PC-9 (cell line): ENCODE measurements at regions not wholly inside any gene's neighbourhood (a gene's known extent, or its start where the extent isn't known, plus 50 kb on each side); places are given as distances from the start of the nearest gene placed in this dataset.

Source experiments
- BruUV-seq: library from RNA; stranded (reverse); fragments of 400-500 nt; replicated peaks from 2 replicates; lab custom pipeline; 2021; lab: Mats Ljungman, UMichigan
- CTCF ChIA-PET: fragments of 300-600 bp; sonication (Branson Sonifier 250); formaldehyde crosslinking; loops from one replicate; lab custom pipeline; 2022; ENCODE audit warnings: antibody characterized with exemption; lab: Charles Lee
- POLR2A ChIA-PET: fragments of 300-600 bp; sonication (Branson Sonifier 250); formaldehyde crosslinking; loops from one replicate; lab custom pipeline; 2022; ENCODE audit warnings: antibody characterized with exemption; ENCODE audit not compliant: unreplicated experiment; lab: Charles Lee
- DNase-seq, 2 experiments: peaks; one replicate each; pipeline versions ENCODE4 v3.0.0 to v3.0.0-alpha.2; 2015 to 2022; ENCODE audit warnings: mixed read lengths in 1 of 2
- H2AFZ ChIP-seq: fragments of 200-600 bp; sonication (generic); 2 replicates; pipeline ENCODE4 v1.8.1; 2017; ENCODE audit warnings: antibody characterized with exemption
- H3F3A ChIP-seq: fragments of 200-600 bp; sonication (generic); 2 replicates; pipeline ENCODE4 v1.8.1; 2017; ENCODE audit warnings: antibody characterized with exemption, mild to moderate bottlenecking, low read depth; ENCODE audit not compliant: insufficient read depth
- H3K27ac ChIP-seq: fragments of 200-600 bp; sonication (generic); 2 replicates; pipeline ENCODE4 v1.6.1; 2016; ENCODE audit warnings: mixed run types
- H3K27me3 ChIP-seq: fragments of 200-600 bp; sonication (generic); 2 replicates; pipeline ENCODE4 v1.6.1; 2016; ENCODE audit warnings: low read depth, mixed run types; ENCODE audit not compliant: insufficient read depth
- H3K36me3 ChIP-seq: fragments of 200-600 bp; sonication (generic); 2 replicates; pipeline ENCODE4 v1.6.1; 2016; ENCODE audit warnings: low read depth, mixed run types
- H3K4me1 ChIP-seq: fragments of 200-600 bp; sonication (generic); replicated peaks from 2 replicates; pipeline ENCODE4 v1.6.1; 2016; ENCODE audit warnings: mixed run types; ENCODE audit not compliant: insufficient read depth
- H3K4me2 ChIP-seq: fragments of 200-600 bp; sonication (generic); 2 replicates; pipeline ENCODE4 v1.6.1; 2017; ENCODE audit warnings: mixed run types
- H3K4me3 ChIP-seq: fragments of 200-600 bp; sonication (generic); 2 replicates; pipeline ENCODE4 v1.6.1; 2016; ENCODE audit warnings: mixed run types
- H3K79me2 ChIP-seq: fragments of 200-600 bp; sonication (generic); 2 replicates; pipeline ENCODE4 v1.6.1; 2017; ENCODE audit warnings: low read depth, mixed run types
- H3K9me2 ChIP-seq: fragments of 200-600 bp; sonication (generic); 2 replicates; pipeline ENCODE4 v1.8.1; 2017; ENCODE audit warnings: mild to moderate bottlenecking; ENCODE audit not compliant: insufficient read depth
- H3K9me3 ChIP-seq: fragments of 200-600 bp; sonication (generic); 2 replicates; pipeline ENCODE4 v1.8.1; 2016; ENCODE audit warnings: low read depth; ENCODE audit not compliant: insufficient read depth
- H4K20me1 ChIP-seq: fragments of 200-600 bp; sonication (generic); 2 replicates; pipeline ENCODE4 v1.8.1; 2017; ENCODE audit not compliant: insufficient read depth
- EZH2 ChIP-seq: fragments of 200-600 bp; sonication (generic); IDR thresholded peaks from 2 replicates; pipeline ENCODE4 v1.8.0; 2017; ENCODE audit warnings: antibody characterized with exemption, low read depth
- intact Hi-C: fragments of 100-400 bp; cut with micrococcal nuclease; formaldehyde crosslinking; loops from one replicate; pipeline ENCODE4 v1.10.0; 2022; ENCODE audit not compliant: unreplicated experiment
- TF ChIP-seq, protein P1 (sequence below): fragments of 200-600 bp; sonication (generic); conservative IDR thresholded peaks from 2 replicates; pipeline ENCODE4 v1.6.1; 2017; ENCODE audit warnings: mixed run types, antibody characterized with exemption, mild to moderate bottlenecking, moderate library complexity

DNA sequence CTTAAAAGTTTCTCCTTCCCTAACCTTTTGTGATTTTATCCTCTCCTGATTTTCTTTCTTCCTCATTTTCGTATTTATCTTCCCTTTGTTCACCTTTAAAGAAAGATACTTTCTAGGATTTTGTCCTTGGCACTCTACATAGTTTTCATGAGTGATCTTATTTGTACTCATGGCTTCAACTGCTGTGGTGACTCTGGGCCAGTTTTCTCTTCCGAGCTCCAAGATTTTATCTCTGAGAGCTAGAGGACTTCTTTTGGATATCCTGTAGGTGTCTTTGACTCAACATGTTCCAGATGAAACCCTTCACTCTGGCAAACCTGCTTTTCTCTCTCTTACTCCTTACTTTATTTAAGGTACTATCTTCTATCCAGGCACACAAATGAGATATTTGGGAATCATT, 53.7 kb upstream of the MACF1 start:
- Histone ChIP-seq H3K27me3 (no peaks in the 10 kb centered on the region), H3F3A (peaks cover 43% of the 10 kb centered on the region), H3K36me3 (no peaks in the 10 kb centered on the region), H3K4me3 (no peak overlapping the region), H3K27ac (no peak overlapping the region), H3K4me1 (peaks cover 40% of the 10 kb centered on the region), H3K9me3 (no peaks in the 10 kb centered on the region), H2AFZ (no peak overlapping the region), H4K20me1 (no peaks in the 10 kb centered on the region), H3K4me2 (no peak overlapping the region), H3K9me2 (no peaks in the 10 kb centered on the region), H3K79me2 (peaks cover 24% of the 10 kb centered on the region)
- no peak for DNase-seq
- ChIA-PET CTCF (no interaction called here), POLR2A (no interaction called here)
- no peak for TF ChIP-seq EZH2
- TF ChIP-seq, protein P1, sequence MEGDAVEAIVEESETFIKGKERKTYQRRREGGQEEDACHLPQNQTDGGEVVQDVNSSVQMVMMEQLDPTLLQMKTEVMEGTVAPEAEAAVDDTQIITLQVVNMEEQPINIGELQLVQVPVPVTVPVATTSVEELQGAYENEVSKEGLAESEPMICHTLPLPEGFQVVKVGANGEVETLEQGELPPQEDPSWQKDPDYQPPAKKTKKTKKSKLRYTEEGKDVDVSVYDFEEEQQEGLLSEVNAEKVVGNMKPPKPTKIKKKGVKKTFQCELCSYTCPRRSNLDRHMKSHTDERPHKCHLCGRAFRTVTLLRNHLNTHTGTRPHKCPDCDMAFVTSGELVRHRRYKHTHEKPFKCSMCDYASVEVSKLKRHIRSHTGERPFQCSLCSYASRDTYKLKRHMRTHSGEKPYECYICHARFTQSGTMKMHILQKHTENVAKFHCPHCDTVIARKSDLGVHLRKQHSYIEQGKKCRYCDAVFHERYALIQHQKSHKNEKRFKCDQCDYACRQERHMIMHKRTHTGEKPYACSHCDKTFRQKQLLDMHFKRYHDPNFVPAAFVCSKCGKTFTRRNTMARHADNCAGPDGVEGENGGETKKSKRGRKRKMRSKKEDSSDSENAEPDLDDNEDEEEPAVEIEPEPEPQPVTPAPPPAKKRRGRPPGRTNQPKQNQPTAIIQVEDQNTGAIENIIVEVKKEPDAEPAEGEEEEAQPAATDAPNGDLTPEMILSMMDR = no peak
- intact Hi-C loops = no loop called here
- no TSS peak for BruUV-seq

DNA sequence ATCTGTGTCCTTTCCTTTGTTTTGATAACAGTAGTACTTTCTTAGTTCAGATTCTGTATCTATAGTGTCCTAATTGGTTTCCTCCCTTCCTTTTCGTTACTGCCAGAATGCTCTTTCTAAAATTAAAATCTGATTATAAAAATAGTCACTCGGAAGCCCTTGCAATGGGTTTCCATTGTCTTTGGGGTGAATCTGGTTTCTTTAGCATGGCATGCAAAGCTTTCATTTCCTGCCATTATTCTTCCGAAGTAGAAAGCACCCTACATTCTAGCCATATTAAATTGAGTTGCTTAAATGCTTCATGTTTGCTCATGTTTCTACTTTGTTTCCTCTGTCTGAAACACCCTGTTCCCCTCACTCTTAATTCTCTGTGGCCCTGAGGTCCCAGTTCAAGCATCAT, 53.2 kb upstream of the MACF1 start:
- H3K9me2 ChIP-seq = no peaks in the 10 kb centered on the region
- CTCF ChIA-PET = no interaction called here
- POLR2A ChIA-PET = no interaction called here
- BruUV-seq = no TSS peak
- H3K9me3 ChIP-seq = no peaks in the 10 kb centered on the region
- no peak overlapping the region for H3K4me2 ChIP-seq
- H3K79me2 ChIP-seq = peaks cover 27% of the 10 kb centered on the region
- H3K36me3 ChIP-seq = no peaks in the 10 kb centered on the region
- no peaks in the 10 kb centered on the region for H3K27me3 ChIP-seq
- no peak overlapping the region for H2AFZ ChIP-seq
- TF ChIP-seq EZH2 = no peak
- TF ChIP-seq, protein P1 = no peak
- intact Hi-C loops = no loop called here
- H3F3A ChIP-seq = peaks cover 41% of the 10 kb centered on the region
- no peak for DNase-seq
- H3K27ac ChIP-seq = no peak overlapping the region
- peaks cover 41% of the 10 kb centered on the region for H3K4me1 ChIP-seq
- no peak overlapping the region for H3K4me3 ChIP-seq
- no peaks in the 10 kb centered on the region for H4K20me1 ChIP-seq

DNA sequence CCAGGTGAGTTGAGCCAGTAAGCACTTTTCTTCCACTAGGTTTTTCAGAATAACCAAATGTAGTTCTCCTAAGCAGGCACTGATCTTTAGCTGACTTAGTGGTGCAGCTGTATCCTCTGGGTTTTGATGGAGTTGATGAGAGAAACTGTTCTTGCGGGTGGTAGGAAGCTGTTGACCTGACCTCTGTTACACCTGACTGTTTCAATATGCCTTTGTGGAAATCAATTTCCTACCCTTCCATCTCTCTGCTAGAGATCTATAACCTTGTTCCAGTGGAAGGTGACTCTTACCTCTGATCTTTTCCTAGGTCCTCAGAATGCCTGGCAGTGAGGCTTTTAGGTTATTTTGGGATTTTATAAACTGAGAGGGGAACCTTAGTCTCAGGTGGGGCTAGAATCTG, 51.6 kb upstream of the MACF1 start:
- no peaks in the 10 kb centered on the region for H3K9me3 ChIP-seq
- no peak overlapping the region for H3K27ac ChIP-seq
- H2AFZ ChIP-seq = no peak overlapping the region
- peaks cover 36% of the 10 kb centered on the region for H3F3A ChIP-seq
- TF ChIP-seq EZH2 = no peak
- TF ChIP-seq, protein P1 = no peak
- H3K27me3 ChIP-seq = no peaks in the 10 kb centered on the region
- H4K20me1 ChIP-seq = no peaks in the 10 kb centered on the region
- H3K9me2 ChIP-seq = no peaks in the 10 kb centered on the region
- no peak for DNase-seq
- ChIA-PET POLR2A (interaction anchor here (0.7 kb wide), 1 partner anchor 132 kb away, joined by 10 read pairs; no protein-coding TSS in a partner anchor), CTCF (interaction anchor here (0.7 kb wide), 1 partner anchor 40 kb away, joined by 3 read pairs; no protein-coding TSS in a partner anchor)
- no peak overlapping the region for H3K4me2 ChIP-seq
- H3K4me1 ChIP-seq = peaks cover 58% of the 10 kb centered on the region
- peaks cover 34% of the 10 kb centered on the region for H3K79me2 ChIP-seq
- BruUV-seq = no TSS peak
- intact Hi-C loops = no loop called here
- no peaks in the 10 kb centered on the region for H3K36me3 ChIP-seq
- H3K4me3 ChIP-seq = no peak overlapping the region
